ENCODE measurements at regions not wholly inside any gene's neighbourhood (a gene's known extent, or its start where the extent isn't known, plus 50 kb on each side); places are given as distances from the start of the nearest gene placed in this dataset.
A peak's percentile ranks its signal among the peaks of the same experiment; 100 is the strongest.

GRCh38 chr2:40584432-40584831 is 132.5 kb upstream of the SLC8A1 start:
- POLR2A ChIA-PET = no interaction called here

GRCh38 chr2:40591774-40592173 is 139.9 kb upstream of the SLC8A1 start:
- POLR2A ChIA-PET = no interaction called here
- H3K4me3 ChIP-seq = no peak overlapping the region
- H3K27ac ChIP-seq = no peak overlapping the region
- no peaks in the 10 kb centered on the region for H3K4me1 ChIP-seq
- no peak for FAIRE-seq
- no peaks in the 10 kb centered on the region for H3K9me3 ChIP-seq
- no peak for DNase-seq (ENCODE audit: low read depth in 1 of 2, low spot score in 1 of 2)
- ATAC-seq = no peak
- no peak overlapping the region for H3K4me2 ChIP-seq
- CTCF ChIA-PET = no interaction called here
- WGBS (ENCODE audit: missing lambda C conversion rate) = 14% methylated on average over 3 of the region's 3 CpGs
- TF ChIP-seq JUNB (IDR thresholded peaks at IDR 0.05) (no peak), HOXA7 (CRISPR knock-in tag; IDR thresholded peaks at IDR 0.05) (no peak), NR3C1 (IDR thresholded peaks at IDR 0.05) (no peak), RNF2 (IDR thresholded peaks at IDR 0.05; ENCODE audit: borderline replicate concordance, low read depth) (no peak), RARB (CRISPR knock-in tag; IDR thresholded peaks at IDR 0.05) (no peak), TFCP2L1 (CRISPR knock-in tag; IDR thresholded peaks at IDR 0.05) (no peak), NPAS2 (CRISPR knock-in tag; IDR thresholded peaks at IDR 0.05; ENCODE audit: borderline replicate concordance) (no peak), POLR2AphosphoS2 (conservative IDR thresholded peaks at IDR 0.05; ENCODE audit: low read length) (no peak), E2F6 (IDR thresholded peaks at IDR 0.05; ENCODE audit: borderline replicate concordance, low read depth) (no peak)

More at GRCh38 chr2:40584432-40584831, 132.5 kb upstream of the SLC8A1 start:
- no peak overlapping the region for H3K27ac ChIP-seq
- FAIRE-seq = no peak
- no peaks in the 10 kb centered on the region for H3K4me1 ChIP-seq
- CTCF ChIA-PET = no interaction called here
- ATAC-seq = no peak
- no peak overlapping the region for H3K4me3 ChIP-seq
- H3K4me2 ChIP-seq = no peak overlapping the region
- no peak for TF ChIP-seq CTCF (IDR thresholded peaks at IDR 0.05)
- TF ChIP-seq KDM1A (IDR thresholded peaks at IDR 0.05; ENCODE audit: low read depth) = no peak
- no peak for TF ChIP-seq MAX (IDR thresholded peaks at IDR 0.05)
- TF ChIP-seq EHMT2 (IDR thresholded peaks at IDR 0.05; ENCODE audit: low read depth) = no peak
- no peak for TF ChIP-seq EHF (CRISPR knock-in tag; IDR thresholded peaks at IDR 0.05)
- DNase-seq (ENCODE audit: low read depth in 1 of 2, low spot score in 1 of 2) = no peak
- no peaks in the 10 kb centered on the region for H3K9me3 ChIP-seq
- WGBS (ENCODE audit: missing lambda C conversion rate) = 0% methylated on average over 2 of the region's 2 CpGs

GRCh38 chr2:40592218-40592617 is 140.3 kb upstream of the SLC8A1 start:
- TF ChIP-seq RNF2 (IDR thresholded peaks at IDR 0.05; ENCODE audit: borderline replicate concordance, low read depth) (0 out of 2 replicates have a peak, but pooled peaks have one; percentile 26), EHF (CRISPR knock-in tag; IDR thresholded peaks at IDR 0.05) (no peak), EHMT2 (IDR thresholded peaks at IDR 0.05; ENCODE audit: low read depth) (no peak), FOSB (CRISPR knock-in tag; IDR thresholded peaks at IDR 0.05) (no peak), HOXB5 (CRISPR knock-in tag; IDR thresholded peaks at IDR 0.05) (no peak), CHD4 (IDR thresholded peaks at IDR 0.05; ENCODE audit: borderline replicate concordance) (no peak)
- TF ChIP-seq, protein P1, sequence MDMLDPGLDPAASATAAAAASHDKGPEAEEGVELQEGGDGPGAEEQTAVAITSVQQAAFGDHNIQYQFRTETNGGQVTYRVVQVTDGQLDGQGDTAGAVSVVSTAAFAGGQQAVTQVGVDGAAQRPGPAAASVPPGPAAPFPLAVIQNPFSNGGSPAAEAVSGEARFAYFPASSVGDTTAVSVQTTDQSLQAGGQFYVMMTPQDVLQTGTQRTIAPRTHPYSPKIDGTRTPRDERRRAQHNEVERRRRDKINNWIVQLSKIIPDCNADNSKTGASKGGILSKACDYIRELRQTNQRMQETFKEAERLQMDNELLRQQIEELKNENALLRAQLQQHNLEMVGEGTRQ (IDR thresholded peaks at IDR 0.05) = no peak
- no peak for ATAC-seq
- H3K9me3 ChIP-seq = no peaks in the 10 kb centered on the region
- no peak overlapping the region for H3K27ac ChIP-seq
- H3K4me3 ChIP-seq = no peak overlapping the region
- 1% methylated on average over 2 of the region's 2 CpGs for whole genome bisulfite sequencing (ENCODE audit: missing lambda C conversion rate)
- no peak for DNase-seq (ENCODE audit: low read depth in 1 of 2, low spot score in 1 of 2)
- FAIRE-seq = no peak
- POLR2A ChIA-PET = no interaction called here
- H3K4me1 ChIP-seq = no peaks in the 10 kb centered on the region
- CTCF ChIA-PET = no interaction called here
- no peak overlapping the region for H3K4me2 ChIP-seq

- no peaks in the 10 kb centered on the region for H3K9me3 ChIP-seq
- no peak overlapping the region for H3K27ac ChIP-seq
- no peak overlapping the region for H3K4me2 ChIP-seq
- 3% methylated on average over 4 of the region's 4 CpGs for WGBS (ENCODE audit: missing lambda C conversion rate)
- DNase-seq (ENCODE audit: low read depth in 1 of 2, low spot score in 1 of 2) (no peak), FAIRE-seq (no peak), ATAC-seq (no peak)
- no peak overlapping the region for H3K4me3 ChIP-seq
- no peaks in the 10 kb centered on the region for H3K4me1 ChIP-seq
- no peak for TF ChIP-seq JUNB (IDR thresholded peaks at IDR 0.05)
- TF ChIP-seq CEBPB (IDR thresholded peaks at IDR 0.05) = no peak
- TF ChIP-seq BHLHE40 (IDR thresholded peaks at IDR 0.05; ENCODE audit: low read depth, low read length) = no peak
- TF ChIP-seq PBX3 (IDR thresholded peaks at IDR 0.05) = no peak
- TF ChIP-seq HOXB13 (CRISPR knock-in tag; IDR thresholded peaks at IDR 0.05; ENCODE audit: low read depth) = no peak
- TF ChIP-seq PHF8 (IDR thresholded peaks at IDR 0.05; ENCODE audit: borderline replicate concordance, low read depth) = no peak
- TF ChIP-seq, protein P1 (IDR thresholded peaks at IDR 0.05) = no peak
- no peak for TF ChIP-seq NR3C1 (IDR thresholded peaks at IDR 0.05)
- no peak for TF ChIP-seq ZC3H11A (IDR thresholded peaks at IDR 0.05)
- no peak for TF ChIP-seq BCL3 (IDR thresholded peaks at IDR 0.05)
- CTCF ChIA-PET = interaction anchor here (1.8 kb wide), 1 partner anchor 8 kb away, joined by 5 read pairs; no protein-coding TSS in a partner anchor
- POLR2A ChIA-PET = no interaction called here
These were observed 155.0 kb upstream of the SLC8A1 start for GRCh38 chr2:40606862-40607261.

All from A549 (cell line).